Spleen (tissue), 7 donors: ENCODE measurements at regions not wholly inside any gene's neighbourhood (a gene's known extent, or its start where the extent isn't known, plus 50 kb on each side); places are given as distances from the start of the nearest gene placed in this dataset.

Experiments used
- CTCF ChIP-seq, 11 experiments: fragments of 200-600 bp in 7 of 11; fragments of 450-650 bp in 4 of 11; sonication (generic) in 4 of 11; IDR thresholded peaks in 8 of 11; conservative IDR thresholded peaks in 3 of 11; 1 replicate in 7 of 11; 2 replicates in 4 of 11; pipeline versions ENCODE4 v1.4.0 to v1.8.0; 2016 to 2021; ENCODE audit warnings: antibody characterized with exemption in 11 of 11, inconsistent platforms in 4 of 11, mild to moderate bottlenecking in 1 of 11
- POLR2A ChIP-seq, 3 donors: fragments of 450-650 bp; IDR thresholded peaks; one replicate each; pipeline ENCODE4 v1.5.1; 2017; ENCODE audit warnings: antibody characterized with exemption in 3 of 3, mild to moderate bottlenecking in 1 of 3
- POLR2AphosphoS5 ChIP-seq, 3 donors: sonication (generic); formaldehyde crosslinking; IDR thresholded peaks; one replicate each; pipeline ENCODE4 v1.5.1; 2017; ENCODE audit warnings: antibody characterized with exemption in 3 of 3
- donor health status: DM: no; HTN: no; CAD: no; lungs with moderate emphysema.
- donor health status: DM: no; HTN: no; CAD: no.
- donor health status: DM: no; HTN: no; CAD: no.

- TF ChIP-seq POLR2A (IDR thresholded peaks at IDR 0.05) (no peak), CTCF (IDR thresholded peaks at IDR 0.05 in 8 of 11, conservative IDR thresholded peaks at IDR 0.05 in 3 of 11) (no peak), POLR2AphosphoS5 (IDR thresholded peaks at IDR 0.05) (no peak)
Observed at GRCh38 chr2:174662859-174663258, 65.3 kb upstream of the WIPF1 start.
